KOPT-K1 (cell line): ENCODE measurements at regions not wholly inside any gene's neighbourhood (a gene's known extent, or its start where the extent isn't known, plus 50 kb on each side); places are given as distances from the start of the nearest gene placed in this dataset.

Experiments
- H3K27ac ChIP-seq: fragments of 200-600 bp; sonication (generic); 2 replicates; pipeline ENCODE4 v1.5.1; 2016; ENCODE audit warnings: antibody characterized with exemption, mild to moderate bottlenecking, low read depth, low read length; ENCODE audit not compliant: poor library complexity, severe bottlenecking
- H3K36me3 ChIP-seq: fragments of 200-600 bp; sonication (generic); 2 replicates; pipeline ENCODE4 v1.5.1; 2017; ENCODE audit warnings: antibody characterized with exemption, mild to moderate bottlenecking, low read length, moderate library complexity; ENCODE audit not compliant: insufficient read depth
- H3K9me3 ChIP-seq: fragments of 200-600 bp; sonication (generic); 2 replicates; pipeline ENCODE4 v1.5.1; 2017; ENCODE audit warnings: antibody characterized with exemption, low read length, mild to moderate bottlenecking; ENCODE audit not compliant: insufficient read depth, poor library complexity, severe bottlenecking

DNA sequence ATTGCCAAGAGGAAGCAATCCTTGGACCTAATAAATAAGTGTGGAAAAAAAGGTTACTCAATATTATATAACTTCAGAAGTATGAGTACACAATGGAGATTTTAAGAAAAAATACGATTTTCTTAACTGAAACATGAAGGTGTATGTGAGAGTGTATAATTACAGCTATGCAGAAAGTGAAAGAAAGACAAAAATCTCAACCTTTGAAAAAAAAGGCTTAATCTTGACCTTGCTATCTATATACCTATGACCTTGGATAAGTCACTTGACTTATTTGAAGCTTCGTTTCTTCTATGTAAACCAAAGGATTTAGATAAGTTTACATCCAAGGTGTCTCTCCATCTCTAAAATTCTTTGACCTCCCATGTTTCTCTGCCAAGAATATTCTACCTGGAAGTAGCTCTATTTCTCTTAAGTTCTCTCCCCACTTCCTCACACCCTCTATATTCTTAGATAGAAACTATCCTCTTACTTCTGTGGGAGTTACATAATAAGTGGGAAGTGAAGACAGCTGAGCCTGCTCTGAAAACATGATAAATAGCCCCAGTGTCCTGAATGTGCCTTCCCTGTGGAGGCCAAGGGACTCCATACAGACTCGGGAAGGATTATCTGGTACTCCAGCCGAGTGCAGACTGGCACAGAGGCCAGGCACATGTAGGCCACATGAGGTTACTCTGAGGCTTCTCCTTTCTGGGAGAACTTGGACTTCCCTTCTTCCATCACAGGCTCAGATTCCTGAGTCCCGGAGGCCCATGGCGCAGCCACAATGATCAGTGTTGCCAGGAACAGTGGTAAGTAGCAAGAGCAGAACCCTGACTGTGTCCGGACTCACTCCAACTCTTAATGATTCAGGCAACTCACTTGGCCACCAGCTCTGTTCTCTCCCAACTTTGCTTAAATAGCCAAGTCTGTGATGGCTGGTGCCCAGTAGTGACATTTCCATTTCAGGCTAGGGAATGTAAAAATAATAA, 166.8 kb upstream of the COL8A1 start:
- Histone ChIP-seq H3K9me3 (no peaks in the 10 kb centered on the region), H3K27ac (no peak overlapping the region), H3K36me3 (no peaks in the 10 kb centered on the region)

DNA sequence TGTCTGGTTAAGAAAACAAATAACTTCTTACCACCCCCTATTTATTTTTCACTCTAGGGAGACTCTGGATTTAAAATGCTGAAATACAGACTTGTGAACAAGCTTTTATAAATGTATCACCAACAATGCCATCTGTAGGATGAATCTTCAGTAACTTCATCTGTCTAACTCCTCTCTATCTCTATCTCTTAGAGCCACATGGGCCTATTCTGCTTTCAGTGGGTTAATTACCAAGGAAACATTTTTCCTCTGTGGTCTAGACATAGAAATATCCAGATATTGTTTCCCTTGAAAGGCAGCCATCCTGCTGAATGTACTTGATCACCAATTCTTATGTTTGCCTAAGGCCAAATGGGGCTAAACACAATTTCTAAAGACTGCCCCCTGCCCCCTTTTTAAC, 167.6 kb upstream of the COL8A1 start:
- H3K27ac ChIP-seq = no peak overlapping the region
- H3K9me3 ChIP-seq = no peaks in the 10 kb centered on the region
- no peaks in the 10 kb centered on the region for H3K36me3 ChIP-seq

DNA sequence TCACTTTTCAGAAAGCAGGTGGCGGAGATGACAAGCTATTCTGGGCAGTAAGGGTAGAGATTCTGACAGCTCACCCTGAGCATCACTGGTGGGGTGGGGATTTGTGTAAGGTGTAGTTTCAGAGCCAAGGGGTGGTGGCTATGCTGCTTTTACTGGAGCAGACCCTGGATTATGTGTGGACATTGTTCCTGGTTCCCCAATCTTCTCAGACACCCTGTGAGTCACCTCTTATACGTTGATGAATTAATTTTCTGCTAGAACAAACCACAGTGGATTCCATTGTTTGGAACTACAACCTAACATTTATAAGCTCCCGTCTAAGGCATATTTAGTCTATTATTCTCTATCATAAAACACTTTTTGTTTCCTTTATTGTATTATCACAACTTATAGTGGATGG, 169.5 kb upstream of the COL8A1 start:
- no peak overlapping the region for H3K27ac ChIP-seq
- H3K9me3 ChIP-seq = no peaks in the 10 kb centered on the region
- H3K36me3 ChIP-seq = no peaks in the 10 kb centered on the region

DNA sequence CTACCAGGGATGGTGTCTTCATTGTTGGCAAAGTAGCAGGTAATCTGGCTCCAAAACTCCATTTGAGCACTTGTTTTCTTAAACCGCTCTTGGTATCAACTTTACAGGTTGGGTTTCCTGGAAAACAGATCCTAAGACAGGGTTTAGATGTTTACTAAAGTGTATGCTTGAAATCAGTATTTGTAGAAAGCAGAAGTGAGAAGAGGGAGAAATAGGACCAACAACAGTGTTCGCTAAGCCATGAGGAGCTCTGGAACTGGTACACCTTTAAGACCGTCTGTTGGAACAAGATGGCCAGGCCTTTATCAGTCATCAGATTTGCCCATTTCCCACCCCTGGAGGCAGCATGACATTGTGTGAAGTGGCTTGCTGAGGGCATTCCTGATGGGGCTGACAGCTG, 171.0 kb upstream of the COL8A1 start:
- Histone ChIP-seq H3K27ac (no peak overlapping the region), H3K36me3 (no peaks in the 10 kb centered on the region), H3K9me3 (no peaks in the 10 kb centered on the region)

DNA sequence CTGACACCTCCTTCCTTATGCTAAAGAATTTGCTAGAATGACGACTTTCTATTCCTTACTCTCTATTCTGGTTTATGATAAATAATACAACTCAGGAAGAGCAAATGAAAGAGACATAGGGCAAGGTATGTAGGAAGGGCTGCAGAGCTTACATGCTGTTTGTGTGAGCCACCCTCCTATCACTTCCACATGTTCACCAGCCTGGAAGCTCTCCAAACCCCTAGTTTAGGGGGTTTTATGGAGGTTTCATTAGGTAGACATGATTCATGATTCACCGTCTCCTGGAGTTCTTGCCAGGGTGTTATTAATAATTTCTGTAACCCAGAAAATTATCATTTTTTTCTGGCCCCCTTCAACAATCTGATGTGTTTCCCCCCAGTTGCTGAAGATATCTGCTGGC, 172.1 kb upstream of the COL8A1 start:
- Histone ChIP-seq H3K27ac (no peak overlapping the region), H3K36me3 (no peaks in the 10 kb centered on the region), H3K9me3 (no peaks in the 10 kb centered on the region)

DNA sequence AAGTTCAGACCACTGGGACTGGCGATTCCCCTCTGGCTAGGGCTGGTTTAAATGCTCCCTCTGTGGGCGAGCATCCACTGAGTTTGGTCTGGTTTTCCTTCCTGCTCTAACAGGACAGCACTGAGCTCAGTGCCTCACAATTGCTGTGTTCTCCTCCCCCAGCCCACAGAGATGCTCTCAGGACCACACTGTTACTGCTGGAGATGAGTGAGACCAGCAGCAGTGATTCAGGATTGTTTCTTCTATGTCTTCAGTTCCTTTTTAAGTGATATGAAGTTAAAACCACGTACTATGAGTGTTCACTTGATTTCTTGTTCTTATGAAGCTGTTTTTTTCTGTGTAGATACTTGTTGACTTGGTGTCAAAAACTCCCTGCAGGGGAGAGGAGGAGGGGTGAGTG, 180.4 kb upstream of the COL8A1 start:
- Histone ChIP-seq H3K36me3 (no peaks in the 10 kb centered on the region), H3K9me3 (no peaks in the 10 kb centered on the region), H3K27ac (no peak overlapping the region)

DNA sequence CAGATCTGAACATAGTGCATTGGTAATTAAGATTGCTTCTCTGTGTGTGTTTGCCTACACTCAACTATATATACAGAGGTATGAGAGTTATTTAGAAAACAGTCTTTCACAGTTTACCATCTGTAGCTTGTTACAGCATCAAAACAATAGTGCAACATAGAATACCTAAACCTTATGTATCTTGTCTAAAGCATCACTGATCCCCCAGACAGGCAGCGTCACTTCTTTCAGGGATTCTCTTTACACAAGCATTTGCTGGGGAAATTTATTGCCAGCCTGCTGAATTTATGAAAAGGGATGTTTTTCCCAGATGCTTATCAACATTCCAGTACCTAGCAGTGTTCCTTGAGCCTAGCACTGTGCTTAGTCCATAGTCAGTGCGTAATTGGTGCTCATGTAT, 195.8 kb upstream of the COL8A1 start:
- H3K27ac ChIP-seq = no peak overlapping the region
- no peaks in the 10 kb centered on the region for H3K36me3 ChIP-seq
- H3K9me3 ChIP-seq = no peaks in the 10 kb centered on the region

DNA sequence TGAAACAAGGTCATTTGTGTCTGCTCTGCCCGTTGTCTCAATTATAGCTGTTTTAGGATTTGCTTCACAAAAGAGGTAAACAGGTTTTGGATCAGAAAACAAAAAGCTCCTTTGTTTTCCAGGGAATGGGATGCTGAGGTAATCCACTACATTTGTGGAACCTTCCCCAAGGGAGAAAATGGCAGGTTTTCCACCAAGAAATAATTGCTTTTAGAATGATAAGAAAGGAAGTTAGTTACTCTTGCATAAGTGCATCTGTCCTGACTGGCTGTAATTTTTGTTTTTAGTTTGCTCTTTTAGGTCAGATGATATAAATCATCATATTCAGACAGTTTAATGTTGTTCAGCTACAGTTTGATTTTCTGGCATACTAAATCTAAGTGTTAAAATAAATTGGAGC, 198.5 kb upstream of the COL8A1 start:
- no peaks in the 10 kb centered on the region for H3K9me3 ChIP-seq
- H3K27ac ChIP-seq = no peak overlapping the region
- H3K36me3 ChIP-seq = no peaks in the 10 kb centered on the region

DNA sequence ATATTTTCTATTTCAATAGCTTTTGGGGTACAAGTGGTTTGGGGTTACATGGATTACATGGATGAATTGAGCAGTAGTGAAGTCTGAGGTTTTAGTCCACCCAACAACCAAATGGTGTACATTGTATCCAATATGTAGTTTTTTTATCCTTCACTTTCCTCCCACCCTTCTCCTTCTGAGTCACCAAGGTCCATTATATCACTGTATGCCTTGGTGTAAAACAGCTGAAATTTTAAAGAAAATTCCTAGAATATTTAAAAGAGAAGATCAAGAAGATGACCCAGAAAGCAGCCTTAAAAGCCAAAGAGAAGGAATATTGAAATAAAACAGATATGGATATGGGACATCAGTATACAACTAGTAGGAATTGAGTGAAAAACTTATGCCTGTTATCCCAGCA, 204.2 kb upstream of the COL8A1 start:
- Histone ChIP-seq H3K9me3 (no peaks in the 10 kb centered on the region), H3K27ac (no peak overlapping the region), H3K36me3 (no peaks in the 10 kb centered on the region)

DNA sequence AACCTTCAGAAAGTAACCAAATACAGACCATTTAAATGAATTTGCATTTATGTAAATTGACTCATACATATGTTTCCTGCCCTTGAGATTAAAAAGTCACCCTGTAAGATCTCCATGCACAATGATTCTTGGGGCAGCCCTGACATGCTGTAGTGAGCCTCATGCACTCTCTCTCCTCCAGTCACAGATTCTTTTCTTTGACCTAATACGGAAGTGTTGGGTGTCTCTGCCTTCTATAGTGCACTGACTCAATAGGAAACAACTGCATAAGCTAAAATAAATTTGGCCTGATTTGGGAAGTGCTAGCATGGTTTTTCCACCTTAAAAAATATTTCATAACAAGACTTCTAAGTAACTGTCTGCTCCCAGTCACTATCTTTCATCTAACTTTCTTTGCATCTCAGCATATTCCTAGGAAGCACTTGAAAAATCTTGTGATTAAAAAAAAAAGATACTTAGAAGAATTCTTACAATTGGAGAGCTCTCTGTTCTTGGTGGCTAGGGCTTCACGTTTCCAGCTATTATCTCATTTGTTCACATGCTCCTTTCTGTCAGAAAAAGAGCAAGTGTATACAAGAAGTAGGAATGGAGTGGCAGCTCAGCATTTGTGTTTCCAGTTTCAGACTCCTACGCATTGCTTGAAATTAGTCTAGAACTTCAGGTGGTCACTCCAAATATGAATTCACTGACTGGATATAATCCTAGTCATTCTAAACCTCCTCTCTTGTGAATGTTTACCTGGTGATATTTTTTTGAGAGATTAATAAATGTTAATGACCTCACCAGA, 207.9 kb upstream of the COL8A1 start:
- Histone ChIP-seq H3K27ac (no peak overlapping the region), H3K36me3 (no peaks in the 10 kb centered on the region), H3K9me3 (no peaks in the 10 kb centered on the region)

DNA sequence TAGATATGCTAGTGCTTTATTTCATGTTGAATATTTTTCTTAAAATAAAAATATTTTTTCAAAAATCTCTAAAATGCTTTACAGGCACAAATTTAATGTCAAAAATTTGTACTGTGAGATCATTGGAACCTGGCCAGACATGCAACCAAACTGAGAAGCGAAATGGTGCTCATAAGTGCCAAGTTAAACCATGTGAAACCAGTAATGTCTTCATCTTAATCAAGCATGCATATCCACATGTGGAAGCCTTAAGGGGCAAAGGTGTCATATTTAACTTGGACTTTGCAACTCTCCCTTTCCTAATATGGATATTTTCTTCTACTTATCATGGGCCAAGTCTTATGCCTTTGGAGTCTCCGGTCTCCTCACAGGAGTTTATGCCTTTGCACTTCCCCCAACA, 208.9 kb upstream of the COL8A1 start:
- no peaks in the 10 kb centered on the region for H3K36me3 ChIP-seq
- H3K9me3 ChIP-seq = no peaks in the 10 kb centered on the region
- no peak overlapping the region for H3K27ac ChIP-seq

DNA sequence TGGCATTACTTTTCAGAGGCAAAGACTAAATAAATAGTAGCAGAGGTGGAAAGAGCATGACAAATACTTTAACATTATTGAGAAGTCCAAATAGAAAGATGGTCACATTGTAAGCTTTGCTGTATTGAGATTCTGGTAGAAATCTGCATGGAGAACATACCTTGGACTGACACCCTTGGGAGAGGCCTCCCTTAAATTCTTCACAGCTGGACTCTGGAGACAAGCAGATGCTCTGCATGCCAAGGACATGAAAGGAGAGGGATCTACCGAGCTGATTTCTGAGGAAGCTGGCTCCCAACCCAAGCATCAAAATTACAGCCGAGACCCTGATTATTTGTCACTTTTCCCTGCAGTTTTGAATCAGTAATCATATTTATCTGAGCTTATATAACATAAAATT, 212.5 kb upstream of the COL8A1 start:
- H3K27ac ChIP-seq = no peak overlapping the region
- no peaks in the 10 kb centered on the region for H3K9me3 ChIP-seq
- H3K36me3 ChIP-seq = no peaks in the 10 kb centered on the region

DNA sequence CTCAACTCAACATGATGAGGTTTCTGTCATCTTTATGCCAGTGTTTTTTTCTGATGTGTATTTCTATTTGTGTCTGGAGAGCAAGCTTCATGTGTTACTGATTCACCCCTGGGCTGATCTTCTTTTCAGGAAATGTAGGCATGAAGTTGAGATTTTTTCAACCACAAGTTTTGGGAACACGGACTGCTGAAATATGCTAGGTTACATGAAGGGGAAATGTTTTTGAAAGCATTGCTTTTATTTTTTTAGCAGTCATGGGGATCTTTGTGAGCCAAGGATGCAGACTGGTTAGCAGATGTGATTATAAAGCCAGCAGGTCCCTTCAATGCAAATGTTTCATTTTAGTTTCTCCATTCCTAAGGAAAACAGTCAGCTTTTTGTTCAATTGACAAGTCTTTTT, 219.3 kb upstream of the COL8A1 start:
- Histone ChIP-seq H3K27ac (no peak overlapping the region), H3K36me3 (no peaks in the 10 kb centered on the region), H3K9me3 (no peaks in the 10 kb centered on the region)

DNA sequence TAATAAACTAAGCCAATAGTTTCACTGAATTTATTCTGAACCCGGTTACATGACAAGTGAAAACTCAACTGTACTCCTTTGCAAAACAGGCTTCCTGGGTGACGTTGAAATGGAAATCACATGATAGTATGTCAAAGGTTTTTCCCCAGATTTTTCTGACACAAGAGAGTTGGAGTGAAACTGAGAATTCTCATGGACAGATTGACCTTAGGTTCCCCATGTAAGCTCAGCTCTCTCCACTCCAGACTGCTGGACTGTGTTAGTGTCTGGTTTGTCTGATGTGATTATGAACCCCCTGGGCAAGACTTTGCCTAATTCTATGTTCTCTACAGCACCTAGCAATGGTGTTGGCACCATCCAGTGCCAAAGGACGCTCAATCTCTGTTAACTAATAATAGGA, 219.7 kb upstream of the COL8A1 start:
- H3K27ac ChIP-seq = no peak overlapping the region
- H3K36me3 ChIP-seq = no peaks in the 10 kb centered on the region
- no peaks in the 10 kb centered on the region for H3K9me3 ChIP-seq

DNA sequence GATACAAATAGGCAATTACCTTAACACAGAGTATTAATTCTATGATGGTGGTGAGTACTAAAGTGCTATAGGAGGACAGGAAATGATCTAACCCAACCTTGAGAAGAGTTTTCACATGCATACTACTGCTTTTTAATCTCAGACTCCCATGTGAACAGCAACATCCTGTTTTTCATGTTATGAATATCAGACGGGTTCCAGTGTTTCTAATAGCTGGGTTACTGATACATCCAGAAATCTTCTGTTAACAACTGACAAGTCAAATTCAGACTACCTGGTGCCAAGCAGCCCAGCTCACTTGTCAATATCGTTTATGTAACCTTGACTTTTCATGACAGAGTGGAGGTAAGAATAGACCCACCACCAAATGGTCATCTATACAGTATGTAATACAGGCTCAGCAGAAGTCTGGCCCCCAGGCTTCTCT, 220.2 kb upstream of the COL8A1 start:
- H3K36me3 ChIP-seq = no peaks in the 10 kb centered on the region
- H3K9me3 ChIP-seq = no peaks in the 10 kb centered on the region
- no peak overlapping the region for H3K27ac ChIP-seq
